ENCODE measurements at regions not wholly inside any gene's neighbourhood (a gene's known extent, or its start where the extent isn't known, plus 50 kb on each side); places are given as distances from the start of the nearest gene placed in this dataset.

GRCh38 chr6:108782179-108783041 is 65.8 kb upstream of the ARMC2 start:
- H3K4me3 ChIP-seq (ENCODE audit: low read length), result peak overlapping the region; percentile 27
- no peaks in the 10 kb centered on the region for H3K9me3 ChIP-seq (ENCODE audit: low read depth, low read length)
- H3K4me1 ChIP-seq (ENCODE audit: insufficient read depth, low read length), result peaks cover 19% of the 10 kb centered on the region
- no peaks in the 10 kb centered on the region for H3K27me3 ChIP-seq (ENCODE audit: insufficient read depth, low read length)

- no peaks in the 10 kb centered on the region for H3K27me3 ChIP-seq (ENCODE audit: insufficient read depth, low read length)
Measured at GRCh38 chr6:108785653-108786052, 62.6 kb upstream of the ARMC2 start.

GRCh38 chr6:108788416-108788815 is 59.8 kb upstream of the ARMC2 start:
- H3K9me3 ChIP-seq (ENCODE audit: low read depth, low read length), result no peaks in the 10 kb centered on the region
- no peak overlapping the region for H3K4me3 ChIP-seq (ENCODE audit: low read length)
- H3K4me1 ChIP-seq (ENCODE audit: insufficient read depth, low read length), result no peaks in the 10 kb centered on the region
- H3K27me3 ChIP-seq (ENCODE audit: insufficient read depth, low read length), result no peaks in the 10 kb centered on the region

More at GRCh38 chr6:108785653-108786052, 62.6 kb upstream of the ARMC2 start:
- H3K9me3 ChIP-seq (ENCODE audit: low read depth, low read length), result no peaks in the 10 kb centered on the region
- H3K4me3 ChIP-seq (ENCODE audit: low read length), result no peak overlapping the region
- peaks cover 14% of the 10 kb centered on the region for H3K4me1 ChIP-seq (ENCODE audit: insufficient read depth, low read length)

GRCh38 chr6:108789475-108789874 is 58.7 kb upstream of the ARMC2 start:
- Histone ChIP-seq H3K27me3 (ENCODE audit: insufficient read depth, low read length) (no peaks in the 10 kb centered on the region), H3K4me3 (ENCODE audit: low read length) (no peak overlapping the region), H3K9me3 (ENCODE audit: low read depth, low read length) (no peaks in the 10 kb centered on the region), H3K4me1 (ENCODE audit: insufficient read depth, low read length) (no peaks in the 10 kb centered on the region)

- H3K27me3 ChIP-seq (ENCODE audit: insufficient read depth, low read length), result no peaks in the 10 kb centered on the region
- H3K9me3 ChIP-seq (ENCODE audit: low read depth, low read length), result no peaks in the 10 kb centered on the region
- H3K4me3 ChIP-seq (ENCODE audit: low read length), result no peak overlapping the region
Measured at GRCh38 chr6:108791700-108792099, 56.5 kb upstream of the ARMC2 start.

GRCh38 chr6:108793516-108794251 is 54.5 kb upstream of the ARMC2 start:
- Histone ChIP-seq H3K4me3 (ENCODE audit: low read length) (no peak overlapping the region), H3K27me3 (ENCODE audit: insufficient read depth, low read length) (no peaks in the 10 kb centered on the region), H3K9me3 (ENCODE audit: low read depth, low read length) (no peaks in the 10 kb centered on the region), H3K4me1 (ENCODE audit: insufficient read depth, low read length) (peaks cover 12% of the 10 kb centered on the region)

More at GRCh38 chr6:108791700-108792099, 56.5 kb upstream of the ARMC2 start:
- no peaks in the 10 kb centered on the region for H3K4me1 ChIP-seq (ENCODE audit: insufficient read depth, low read length)

- H3K4me1 ChIP-seq (ENCODE audit: insufficient read depth, low read length), result peaks cover 19% of the 10 kb centered on the region
- H3K9me3 ChIP-seq (ENCODE audit: low read depth, low read length), result no peaks in the 10 kb centered on the region
- H3K27me3 ChIP-seq (ENCODE audit: insufficient read depth, low read length), result no peaks in the 10 kb centered on the region
- no peak overlapping the region for H3K4me3 ChIP-seq (ENCODE audit: low read length)
Measured at GRCh38 chr6:108795122-108795521, 53.1 kb upstream of the ARMC2 start.

GRCh38 chr6:108795814-108796213 is 52.4 kb upstream of the ARMC2 start:
- Histone ChIP-seq H3K9me3 (ENCODE audit: low read depth, low read length) (no peaks in the 10 kb centered on the region), H3K27me3 (ENCODE audit: insufficient read depth, low read length) (no peaks in the 10 kb centered on the region), H3K4me1 (ENCODE audit: insufficient read depth, low read length) (peaks cover 21% of the 10 kb centered on the region), H3K4me3 (ENCODE audit: low read length) (no peak overlapping the region)

GRCh38 chr6:108796875-108797274 is 51.3 kb upstream of the ARMC2 start:
- H3K4me1 ChIP-seq (ENCODE audit: insufficient read depth, low read length), result peaks cover 32% of the 10 kb centered on the region
- no peaks in the 10 kb centered on the region for H3K27me3 ChIP-seq (ENCODE audit: insufficient read depth, low read length)
- H3K9me3 ChIP-seq (ENCODE audit: low read depth, low read length), result no peaks in the 10 kb centered on the region
- no peak overlapping the region for H3K4me3 ChIP-seq (ENCODE audit: low read length)

GRCh38 chr6:108797951-108798669 is 50.1 kb upstream of the ARMC2 start:
- Histone ChIP-seq H3K9me3 (ENCODE audit: low read depth, low read length) (no peaks in the 10 kb centered on the region), H3K4me1 (ENCODE audit: insufficient read depth, low read length) (peaks cover 33% of the 10 kb centered on the region), H3K4me3 (ENCODE audit: low read length) (no peak overlapping the region), H3K27me3 (ENCODE audit: insufficient read depth, low read length) (no peaks in the 10 kb centered on the region)

All from mononuclear cell (primary cell).